Uterus (tissue), 3 donors: ENCODE measurements at regions not wholly inside any gene's neighbourhood (a gene's known extent, or its start where the extent isn't known, plus 50 kb on each side); places are given as distances from the start of the nearest gene placed in this dataset.

Source experiments
- DNase-seq, 2 donors: peaks; one replicate each; pipeline ENCODE4 v3.0.0-alpha.2; 2019 to 2020
- H3K27ac ChIP-seq, 2 donors: fragments of 200-600 bp; sonication (generic); 1 replicate in 1 of 2; 2 replicates in 1 of 2; pipeline ENCODE4 v1.5.1; 2016 to 2018
- H3K27me3 ChIP-seq, 2 donors: fragments of 200-600 bp; sonication (generic); one replicate each; pipeline ENCODE4 v1.5.1; 2018 to 2019; ENCODE audit warnings: control low read depth in 1 of 2
- H3K36me3 ChIP-seq, 2 donors: fragments of 200-600 bp; sonication (generic); one replicate each; pipeline ENCODE4 v1.5.1; 2019; ENCODE audit warnings: control low read depth in 1 of 2
- H3K4me1 ChIP-seq, 2 donors: fragments of 200-600 bp; sonication (generic); one replicate each; pipeline ENCODE4 v1.5.1; 2018 to 2019; ENCODE audit warnings: control low read depth in 1 of 2
- H3K4me3 ChIP-seq, 2 donors: fragments of 200-600 bp; sonication (generic); 1 replicate in 1 of 2; 2 replicates in 1 of 2; pipeline ENCODE4 v1.5.1; 2018 to 2019; ENCODE audit warnings: mild to moderate bottlenecking in 1 of 2
- H3K9me3 ChIP-seq, 2 donors: fragments of 200-600 bp; sonication (generic); one replicate each; pipeline ENCODE4 v1.5.1; 2019; ENCODE audit warnings: control low read depth in 1 of 2
- POLR2A ChIP-seq, 2 donors: fragments of 450-650 bp; IDR thresholded peaks; one replicate each; pipeline ENCODE4 v1.6.1; 2016; ENCODE audit warnings: antibody characterized with exemption in 2 of 2, mild to moderate bottlenecking in 1 of 2, moderate library complexity in 1 of 2
- intact Hi-C: fragments of 100-400 bp; cut with DNase I; formaldehyde crosslinking; loops from one replicate; pipeline ENCODE4 v1.15.1; 2023; ENCODE audit warnings: low total_unique reads
- TF ChIP-seq, protein P1 (sequence below), 4 experiments: fragments of 200-600 bp in 2 of 4; fragments of 450-650 bp in 2 of 4; sonication (generic) in 2 of 4; IDR thresholded peaks; one replicate each; pipeline ENCODE4 v1.5.1; 2016 to 2019; ENCODE audit warnings: antibody characterized with exemption in 4 of 4, mild to moderate bottlenecking in 2 of 4, moderate library complexity in 1 of 4
- donor health status: DM: yes; HTN: yes; CAD: no.

DNA sequence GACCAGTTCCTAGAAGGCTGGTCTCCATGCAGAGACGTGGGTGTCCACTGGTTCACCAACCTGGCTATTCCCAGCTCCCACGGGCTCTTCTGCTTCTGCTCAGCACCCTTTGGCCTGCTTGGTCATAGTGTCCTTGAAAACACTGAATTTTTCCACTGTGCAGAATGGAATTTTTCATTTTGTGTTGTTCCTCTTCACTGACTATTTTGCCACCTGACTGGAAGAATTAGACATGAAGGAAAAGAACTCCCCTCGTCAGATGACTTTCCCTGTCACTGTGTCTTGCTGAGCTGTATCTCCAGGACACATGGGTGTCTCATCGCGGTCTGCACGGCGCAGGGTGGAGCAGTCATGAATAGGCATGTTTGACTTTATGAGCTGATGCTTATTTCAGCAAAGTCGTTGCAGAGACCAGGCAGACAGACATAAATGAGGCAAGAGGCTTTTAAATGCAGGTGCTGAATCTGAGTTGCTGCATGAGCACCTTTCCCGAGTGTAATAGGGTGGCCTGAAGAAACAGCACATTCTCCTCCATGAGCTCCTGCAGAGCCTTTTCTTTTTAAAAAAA lies 50.2 kb upstream of the SEMA4D start:
- H3K4me3 ChIP-seq: no peak overlapping the region
- TF ChIP-seq POLR2A (IDR thresholded peaks at IDR 0.05): no peak
- TF ChIP-seq, protein P1, sequence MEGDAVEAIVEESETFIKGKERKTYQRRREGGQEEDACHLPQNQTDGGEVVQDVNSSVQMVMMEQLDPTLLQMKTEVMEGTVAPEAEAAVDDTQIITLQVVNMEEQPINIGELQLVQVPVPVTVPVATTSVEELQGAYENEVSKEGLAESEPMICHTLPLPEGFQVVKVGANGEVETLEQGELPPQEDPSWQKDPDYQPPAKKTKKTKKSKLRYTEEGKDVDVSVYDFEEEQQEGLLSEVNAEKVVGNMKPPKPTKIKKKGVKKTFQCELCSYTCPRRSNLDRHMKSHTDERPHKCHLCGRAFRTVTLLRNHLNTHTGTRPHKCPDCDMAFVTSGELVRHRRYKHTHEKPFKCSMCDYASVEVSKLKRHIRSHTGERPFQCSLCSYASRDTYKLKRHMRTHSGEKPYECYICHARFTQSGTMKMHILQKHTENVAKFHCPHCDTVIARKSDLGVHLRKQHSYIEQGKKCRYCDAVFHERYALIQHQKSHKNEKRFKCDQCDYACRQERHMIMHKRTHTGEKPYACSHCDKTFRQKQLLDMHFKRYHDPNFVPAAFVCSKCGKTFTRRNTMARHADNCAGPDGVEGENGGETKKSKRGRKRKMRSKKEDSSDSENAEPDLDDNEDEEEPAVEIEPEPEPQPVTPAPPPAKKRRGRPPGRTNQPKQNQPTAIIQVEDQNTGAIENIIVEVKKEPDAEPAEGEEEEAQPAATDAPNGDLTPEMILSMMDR (IDR thresholded peaks at IDR 0.05): no peak
- no peaks in the 10 kb centered on the region for H3K4me1 ChIP-seq
- no peaks in the 10 kb centered on the region for H3K27me3 ChIP-seq
- no peak overlapping the region for H3K27ac ChIP-seq
- peaks cover 0 to 6% of the 10 kb centered on the region in 2 donors for H3K9me3 ChIP-seq
- DNase-seq: no peak
- H3K36me3 ChIP-seq: no peaks in the 10 kb centered on the region
- intact Hi-C loops: no loop called here
